Testis (tissue), 2 donors: ENCODE measurements at regions not wholly inside any gene's neighbourhood (a gene's known extent, or its start where the extent isn't known, plus 50 kb on each side); places are given as distances from the start of the nearest gene placed in this dataset.

Experiments used
- POLR2A ChIP-seq: fragments of 450-650 bp; IDR thresholded peaks from one replicate; pipeline ENCODE4 v1.6.1; 2017; ENCODE audit warnings: antibody characterized with exemption, mild to moderate bottlenecking, moderate library complexity
- TF ChIP-seq, protein P1 (sequence below), 3 experiments: fragments of 450-650 bp in 2 of 3; fragments of 200-600 bp in 1 of 3; sonication (generic) in 1 of 3; IDR thresholded peaks; one replicate each; pipeline ENCODE4 v1.5.1; 2016 to 2019; ENCODE audit warnings: antibody characterized with exemption in 3 of 3, mild to moderate bottlenecking in 2 of 3, moderate library complexity in 1 of 3

DNA sequence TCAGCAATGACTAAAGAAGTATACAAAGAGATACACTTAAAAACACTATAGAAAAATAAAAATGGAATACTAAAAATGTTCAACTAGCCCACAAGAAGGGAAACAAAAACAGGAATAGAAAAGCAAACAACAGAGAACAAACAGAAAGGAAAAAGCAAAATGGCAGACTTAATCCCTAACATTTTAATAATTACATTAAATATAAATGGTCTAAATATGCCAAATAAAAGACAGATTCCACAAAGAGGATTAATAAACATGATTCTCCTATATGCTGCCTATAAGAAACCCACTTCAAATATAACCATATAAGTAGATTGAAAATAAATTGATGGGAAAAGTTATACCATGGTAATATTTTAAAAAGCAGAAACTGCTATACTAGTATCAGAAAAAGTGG is 83.5 kb upstream of the GPR45 start:
- TF ChIP-seq POLR2A: no peak
- TF ChIP-seq, protein P1, sequence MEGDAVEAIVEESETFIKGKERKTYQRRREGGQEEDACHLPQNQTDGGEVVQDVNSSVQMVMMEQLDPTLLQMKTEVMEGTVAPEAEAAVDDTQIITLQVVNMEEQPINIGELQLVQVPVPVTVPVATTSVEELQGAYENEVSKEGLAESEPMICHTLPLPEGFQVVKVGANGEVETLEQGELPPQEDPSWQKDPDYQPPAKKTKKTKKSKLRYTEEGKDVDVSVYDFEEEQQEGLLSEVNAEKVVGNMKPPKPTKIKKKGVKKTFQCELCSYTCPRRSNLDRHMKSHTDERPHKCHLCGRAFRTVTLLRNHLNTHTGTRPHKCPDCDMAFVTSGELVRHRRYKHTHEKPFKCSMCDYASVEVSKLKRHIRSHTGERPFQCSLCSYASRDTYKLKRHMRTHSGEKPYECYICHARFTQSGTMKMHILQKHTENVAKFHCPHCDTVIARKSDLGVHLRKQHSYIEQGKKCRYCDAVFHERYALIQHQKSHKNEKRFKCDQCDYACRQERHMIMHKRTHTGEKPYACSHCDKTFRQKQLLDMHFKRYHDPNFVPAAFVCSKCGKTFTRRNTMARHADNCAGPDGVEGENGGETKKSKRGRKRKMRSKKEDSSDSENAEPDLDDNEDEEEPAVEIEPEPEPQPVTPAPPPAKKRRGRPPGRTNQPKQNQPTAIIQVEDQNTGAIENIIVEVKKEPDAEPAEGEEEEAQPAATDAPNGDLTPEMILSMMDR (IDR thresholded peaks at IDR 0.05): no peak
